ENCODE measurements at regions not wholly inside any gene's neighbourhood (a gene's known extent, or its start where the extent isn't known, plus 50 kb on each side); places are given as distances from the start of the nearest gene placed in this dataset.
"Not testable (repeated sequence)": the region's sequence is repeated elsewhere in the genome, so short reads cannot be mapped to it uniquely, and the experiment has no call there.

DNA sequence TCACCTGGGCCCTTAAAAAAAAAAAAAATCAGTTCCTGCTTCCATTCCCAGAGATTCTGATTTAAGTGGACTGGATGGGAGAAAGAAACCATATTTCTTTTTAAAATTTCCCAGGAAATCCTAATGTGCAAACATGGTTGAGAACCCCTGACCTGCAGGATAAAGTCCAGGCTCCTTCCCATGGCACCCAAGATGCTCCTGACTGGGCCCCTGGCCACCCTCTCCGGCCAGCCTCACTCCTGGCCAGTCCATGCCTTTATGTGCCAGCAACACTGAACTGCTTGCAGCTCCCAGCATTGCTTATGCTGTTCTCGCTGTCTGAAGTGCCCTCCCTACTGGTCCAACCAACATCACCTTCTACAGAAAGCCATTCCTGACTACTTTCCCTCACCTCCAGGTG lies 93.9 kb downstream of the TEX35 start:
- H3K4me1 ChIP-seq: peaks cover 15% of the 10 kb centered on the region
- intact Hi-C loops (cut with micrococcal nuclease): no loop called here
- no peaks in the 10 kb centered on the region for H3K27me3 ChIP-seq (ENCODE audit: low read depth)
- no peak for TF ChIP-seq CTCF (IDR thresholded peaks at IDR 0.05; ENCODE audit: borderline replicate concordance)
- DNase-seq: no peak
- no peak overlapping the region for H3K4me3 ChIP-seq
- H3K36me3 ChIP-seq: no peaks in the 10 kb centered on the region
- H3K27ac ChIP-seq (replicated peaks): no peak overlapping the region
- H3K9me3 ChIP-seq (replicated peaks): no peaks in the 10 kb centered on the region

DNA sequence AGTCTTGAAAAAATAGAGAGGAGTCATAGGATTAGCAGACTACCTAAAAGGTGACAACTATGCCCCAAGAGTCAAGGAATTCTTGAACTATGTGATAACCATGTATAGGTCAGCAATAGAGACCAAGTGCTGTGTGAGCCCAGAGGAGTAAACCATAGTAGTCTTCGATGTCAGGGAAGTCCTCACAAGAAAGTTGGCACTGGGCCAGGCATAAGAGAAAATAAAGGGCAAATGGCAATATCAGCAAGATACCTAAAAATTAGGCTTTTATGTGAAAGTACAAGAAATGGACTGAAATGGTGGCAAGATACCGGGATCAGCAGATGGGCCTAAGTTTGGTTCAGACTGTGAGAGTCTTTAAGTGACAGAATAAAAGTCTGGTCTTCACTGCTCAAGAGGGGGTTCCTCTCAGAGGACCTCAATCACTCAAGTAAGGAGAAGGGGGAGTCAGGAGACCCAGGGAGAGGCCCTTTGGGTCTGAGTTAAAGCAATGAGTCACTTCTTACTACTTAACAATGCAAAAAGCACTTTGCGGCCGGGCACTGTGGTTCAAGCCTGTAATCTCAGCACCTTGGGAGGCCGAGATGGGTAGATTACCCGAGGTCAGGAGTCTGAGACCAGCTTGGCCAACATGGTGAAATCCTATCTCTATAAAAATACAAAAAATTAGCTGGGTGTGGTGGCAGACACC lies 95.0 kb downstream of the TEX35 start:
- H3K36me3 ChIP-seq: no peaks in the 10 kb centered on the region
- no peak for TF ChIP-seq CTCF (IDR thresholded peaks at IDR 0.05; ENCODE audit: borderline replicate concordance)
- no peaks in the 10 kb centered on the region for H3K9me3 ChIP-seq (replicated peaks)
- no peak overlapping the region for H3K27ac ChIP-seq (replicated peaks)
- H3K4me1 ChIP-seq: peaks cover 15% of the 10 kb centered on the region
- H3K4me3 ChIP-seq: no peak overlapping the region
- DNase-seq: no peak
- intact Hi-C loops (cut with micrococcal nuclease): no loop called here
- no peaks in the 10 kb centered on the region for H3K27me3 ChIP-seq (ENCODE audit: low read depth)

- Histone ChIP-seq H3K4me3 (no peak overlapping the region), H3K9me3 (replicated peaks) (no peaks in the 10 kb centered on the region), H3K36me3 (no peaks in the 10 kb centered on the region), H3K4me1 (peaks cover 15% of the 10 kb centered on the region), H3K27ac (replicated peaks) (no peak overlapping the region), H3K27me3 (ENCODE audit: low read depth) (no peaks in the 10 kb centered on the region)
- intact Hi-C loops (cut with micrococcal nuclease): no loop called here
- DNase-seq: no peak
- TF ChIP-seq CTCF (IDR thresholded peaks at IDR 0.05; ENCODE audit: borderline replicate concordance): no peak
Observed at GRCh38 chr1:178609015-178609414, 96.1 kb downstream of the TEX35 start.

DNA sequence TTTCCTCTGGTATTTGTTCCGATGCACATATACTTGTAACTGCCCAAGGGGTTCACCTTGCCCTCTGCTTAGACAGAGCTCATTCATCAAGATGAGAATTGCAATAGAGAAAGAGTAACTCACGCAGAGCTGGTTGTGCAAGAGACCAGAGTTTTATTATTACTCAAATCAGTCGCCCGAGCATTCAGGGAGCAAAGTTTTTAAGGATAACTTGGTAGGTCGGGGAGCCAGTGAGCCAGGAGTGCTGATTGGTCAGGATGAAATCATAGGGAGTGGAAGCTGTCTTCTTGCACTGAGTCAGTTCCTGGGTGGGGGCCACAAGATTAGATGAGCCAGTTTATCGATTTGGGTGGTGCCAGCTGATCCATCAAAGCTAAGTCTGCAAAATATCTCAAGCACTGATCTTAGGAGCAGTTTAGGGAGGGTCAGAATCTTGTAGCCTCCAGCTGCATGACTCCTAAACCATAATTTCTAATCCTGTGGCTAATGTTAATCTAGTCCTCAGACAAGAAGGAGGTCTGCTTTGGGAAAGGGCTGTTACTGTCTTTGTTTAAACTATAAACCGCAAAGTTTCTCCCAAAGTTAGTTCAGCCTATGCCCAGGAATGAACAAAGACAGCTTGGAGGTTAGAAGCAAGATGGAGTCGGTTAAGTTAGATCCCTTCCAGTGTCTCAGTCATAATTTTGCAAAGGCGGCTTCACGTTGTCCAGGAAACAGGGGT lies 97.9 kb downstream of the TEX35 start:
- H3K27ac ChIP-seq (replicated peaks); H3K36me3 ChIP-seq; H3K27me3 ChIP-seq (ENCODE audit: low read depth); intact Hi-C loops (cut with micrococcal nuclease); H3K9me3 ChIP-seq (replicated peaks); DNase-seq; H3K4me3 ChIP-seq: not testable (repeated sequence)
- H3K4me1 ChIP-seq: peaks cover 11% of the 10 kb centered on the region

DNA sequence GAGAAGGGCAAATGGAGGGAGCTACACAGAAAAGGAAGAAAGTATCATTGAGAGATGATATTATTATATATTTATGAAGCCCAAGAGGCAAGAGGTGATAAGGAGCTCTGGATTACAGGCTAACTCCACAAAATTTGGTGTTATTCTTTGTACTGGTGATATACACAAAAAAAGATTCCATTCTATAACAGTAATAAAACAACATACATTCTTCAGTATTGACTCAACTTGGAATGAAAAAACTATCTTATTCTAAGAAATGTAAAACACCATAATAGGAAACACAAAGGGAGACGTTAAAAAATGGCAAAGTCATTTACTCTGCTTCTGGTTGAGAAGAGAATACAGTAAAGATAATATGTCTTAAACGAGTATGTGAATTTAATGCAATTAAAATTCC lies 99.4 kb downstream of the TEX35 start:
- no peak for DNase-seq
- Histone ChIP-seq H3K4me3 (no peak overlapping the region), H3K27me3 (ENCODE audit: low read depth) (no peaks in the 10 kb centered on the region), H3K36me3 (no peaks in the 10 kb centered on the region), H3K9me3 (replicated peaks) (no peaks in the 10 kb centered on the region), H3K4me1 (peaks cover 6% of the 10 kb centered on the region), H3K27ac (replicated peaks) (no peak overlapping the region)
- intact Hi-C loops (cut with micrococcal nuclease): no loop called here
- no peak for TF ChIP-seq CTCF (IDR thresholded peaks at IDR 0.05; ENCODE audit: borderline replicate concordance)

GRCh38 chr1:178613271-178613945 lies 100.5 kb downstream of the TEX35 start:
- Histone ChIP-seq H3K4me3 (no peak overlapping the region), H3K27ac (replicated peaks) (peak overlapping the region; percentile 5), H3K36me3 (no peaks in the 10 kb centered on the region), H3K27me3 (ENCODE audit: low read depth) (no peaks in the 10 kb centered on the region), H3K9me3 (replicated peaks) (no peaks in the 10 kb centered on the region), H3K4me1 (peaks cover 6% of the 10 kb centered on the region)
- TF ChIP-seq CTCF (IDR thresholded peaks at IDR 0.05; ENCODE audit: borderline replicate concordance): no peak
- DNase-seq: no peak
- intact Hi-C loops (cut with micrococcal nuclease): no loop called here

Data from left ventricle myocardium inferior (tissue), 1 donor.